HG02678 (cell line): ENCODE measurements at regions not wholly inside any gene's neighbourhood (a gene's known extent, or its start where the extent isn't known, plus 50 kb on each side); places are given as distances from the start of the nearest gene placed in this dataset.

ENCODE experiments used
- ATAC-seq: cut with Tn5 transposase; IDR thresholded peaks from one replicate; pipeline ENCODE4 v1.9.1; 2021; ENCODE audit warnings: mild to moderate bottlenecking, moderate library complexity; ENCODE audit not compliant: unreplicated experiment

- no peak for ATAC-seq
These were observed 95.6 kb upstream of the FOXC1 start for GRCh38 chr6:1514078-1514477.

DNA sequence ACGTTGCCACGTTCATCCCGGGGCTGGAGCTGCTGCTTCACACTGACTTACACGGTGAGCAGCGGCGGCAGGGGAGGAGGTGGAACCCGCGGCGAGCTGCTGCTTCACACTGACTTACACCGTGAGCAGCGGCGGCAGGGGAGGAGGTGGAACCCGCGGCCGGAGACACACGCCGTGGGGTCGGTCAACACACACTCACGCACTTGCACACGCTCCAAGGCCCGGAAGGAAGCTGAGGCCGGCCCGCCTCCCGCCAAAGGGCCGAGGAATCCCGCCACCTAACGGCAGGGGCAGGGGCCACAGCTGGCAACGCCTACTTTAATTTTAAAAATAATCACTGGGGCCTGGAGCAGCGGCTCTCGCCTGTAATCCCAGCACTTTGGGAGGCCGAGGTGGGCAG is 94.4 kb upstream of the FOXC1 start:
- ATAC-seq: no peak

DNA sequence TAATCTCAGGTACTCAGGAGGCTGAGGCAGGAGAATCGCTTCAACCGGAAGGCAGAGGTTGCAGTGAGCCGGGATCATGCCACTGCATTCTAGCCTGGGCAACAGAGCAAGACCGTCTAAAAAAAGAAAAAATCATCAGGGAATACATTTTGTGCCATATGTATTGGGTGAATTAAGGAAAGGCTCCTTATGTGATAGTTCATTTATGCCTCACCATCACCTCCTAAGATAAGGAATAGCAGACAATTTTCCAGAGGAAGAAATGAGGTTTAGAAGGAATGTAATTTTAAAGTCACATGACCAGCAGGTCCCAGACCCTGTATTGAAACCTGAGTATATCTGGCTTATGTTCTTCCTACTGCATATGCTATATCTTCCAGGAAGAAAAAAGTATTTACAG is 93.9 kb upstream of the FOXC1 start:
- no peak for ATAC-seq

GRCh38 chr6:1516742-1517520 is 92.8 kb upstream of the FOXC1 start:
- ATAC-seq: no peak

DNA sequence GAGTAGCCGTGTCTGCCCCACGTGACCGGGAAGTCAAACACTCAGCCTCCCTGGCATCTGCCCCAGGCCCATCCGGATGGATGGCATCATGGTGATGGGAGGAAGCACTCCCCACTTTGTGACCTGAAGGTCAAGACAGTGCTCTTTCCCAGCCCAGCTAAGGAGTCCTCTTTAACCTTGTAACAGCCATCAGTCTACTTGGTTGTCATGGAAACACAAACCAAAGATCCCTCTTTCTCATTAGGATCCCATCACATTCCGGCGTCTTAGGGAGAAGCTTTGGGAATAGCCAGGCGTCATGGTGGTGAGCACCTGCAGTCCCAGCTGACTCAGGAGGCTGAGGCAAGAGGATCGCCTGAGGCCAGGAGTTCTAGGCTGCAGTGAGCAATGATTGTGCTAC is 90.9 kb upstream of the FOXC1 start:
- no peak for ATAC-seq

DNA sequence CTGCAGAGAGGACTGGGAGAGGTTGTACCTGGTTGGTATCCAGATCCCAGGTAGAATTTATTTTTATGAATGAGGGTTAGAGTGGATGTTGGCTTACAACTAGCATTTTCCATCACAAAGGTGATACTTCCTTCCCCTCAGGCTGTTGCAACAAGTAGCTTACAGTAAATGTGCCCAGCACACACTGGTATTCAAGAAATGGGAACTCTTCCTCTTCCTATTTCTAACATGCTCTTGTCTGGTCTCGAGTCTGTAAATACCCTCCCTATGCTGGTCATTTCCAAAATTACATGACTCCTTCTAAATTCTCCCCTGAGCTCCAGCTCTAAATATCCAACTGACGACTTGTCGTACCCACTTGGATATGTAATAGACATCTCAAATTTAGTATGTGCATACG is 90.1 kb upstream of the FOXC1 start:
- ATAC-seq: no peak

- ATAC-seq: no peak
These were observed 86.9 kb upstream of the FOXC1 start for GRCh38 chr6:1522779-1523178.

- no peak for ATAC-seq
These were observed 85.7 kb upstream of the FOXC1 start for GRCh38 chr6:1524040-1524480.

DNA sequence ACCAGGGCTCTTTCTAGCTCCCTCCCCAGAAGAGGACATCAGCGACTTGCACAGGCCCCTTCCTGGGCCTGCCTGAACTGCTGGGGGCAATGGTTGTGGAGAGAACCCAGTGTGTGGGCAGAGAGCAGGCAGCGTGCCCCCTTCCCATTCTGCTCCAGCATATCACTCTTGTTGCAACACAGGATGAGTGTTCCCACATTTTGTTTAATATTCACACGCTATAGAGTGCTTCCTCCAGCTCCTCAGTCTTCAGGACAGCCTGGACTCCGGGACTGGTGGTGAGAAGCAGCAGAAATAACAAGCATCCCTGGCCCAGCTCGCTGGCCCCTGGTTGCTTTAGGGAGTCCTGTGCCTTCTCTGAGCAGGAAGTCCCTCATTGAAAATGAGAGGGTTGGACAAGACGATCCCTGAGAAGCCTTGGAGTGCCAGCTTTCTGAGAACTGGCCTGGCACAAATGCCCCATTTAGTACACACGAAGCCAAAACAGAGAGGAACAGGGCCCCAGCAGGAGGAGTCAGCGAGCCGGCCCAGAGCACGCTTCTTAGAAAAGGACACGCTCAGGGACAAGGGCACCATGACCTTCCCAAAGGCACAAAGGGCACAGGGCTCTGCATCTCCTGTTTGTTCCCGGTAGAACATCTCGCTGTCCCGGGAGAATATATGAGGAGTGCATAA is 84.2 kb upstream of the FOXC1 start:
- ATAC-seq: no peak

DNA sequence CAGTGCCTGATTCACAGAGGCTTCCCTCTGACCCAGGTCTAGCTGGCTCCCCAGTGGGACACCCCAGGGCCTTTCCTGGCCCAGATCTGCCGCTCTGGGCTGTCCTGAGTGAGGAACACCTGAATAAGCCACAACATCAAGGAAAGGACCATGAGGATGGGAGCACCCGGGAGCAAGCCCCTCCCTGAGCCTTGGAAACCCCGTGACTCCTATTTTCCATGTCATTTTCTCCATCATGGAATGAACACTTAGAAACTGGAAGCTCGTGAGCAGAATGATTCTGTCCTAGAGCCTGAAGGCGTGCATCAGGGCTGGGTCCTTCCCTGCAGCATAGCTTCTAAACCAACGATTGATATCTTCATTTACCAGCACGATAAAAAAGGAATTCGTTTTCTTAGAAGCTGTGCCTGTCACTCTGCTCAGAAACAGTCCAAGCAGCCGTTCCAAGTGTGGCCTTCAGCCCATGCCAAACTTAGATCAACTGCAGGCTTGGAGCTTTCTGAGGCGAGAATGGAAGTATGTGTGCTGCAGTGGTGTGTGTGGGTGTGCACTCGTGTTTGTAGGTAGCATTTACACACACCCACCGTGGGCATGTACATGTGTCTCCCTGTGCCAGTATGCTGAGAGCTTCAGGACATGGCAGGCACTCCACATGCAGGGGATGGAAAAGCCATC is 83.2 kb upstream of the FOXC1 start:
- no peak for ATAC-seq

DNA sequence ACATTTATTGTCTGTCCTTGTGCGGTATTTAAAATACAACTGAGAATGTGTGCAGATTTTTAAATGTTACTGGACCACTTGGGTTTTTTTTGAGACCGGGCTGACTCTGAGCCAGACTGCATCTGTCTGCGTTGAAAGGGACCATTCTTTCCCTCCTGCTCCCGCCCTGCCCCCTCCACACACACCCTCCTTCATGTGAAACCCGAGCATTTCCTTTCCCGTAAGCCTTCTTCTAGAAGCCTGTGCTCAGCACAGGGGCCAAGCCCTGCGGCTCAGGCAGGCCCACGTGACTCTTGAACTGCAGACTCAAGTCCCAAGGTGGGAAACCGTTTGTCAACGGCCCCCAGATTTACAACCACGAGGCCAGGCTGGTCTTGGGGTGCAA is 82.7 kb upstream of the FOXC1 start:
- ATAC-seq: no peak

DNA sequence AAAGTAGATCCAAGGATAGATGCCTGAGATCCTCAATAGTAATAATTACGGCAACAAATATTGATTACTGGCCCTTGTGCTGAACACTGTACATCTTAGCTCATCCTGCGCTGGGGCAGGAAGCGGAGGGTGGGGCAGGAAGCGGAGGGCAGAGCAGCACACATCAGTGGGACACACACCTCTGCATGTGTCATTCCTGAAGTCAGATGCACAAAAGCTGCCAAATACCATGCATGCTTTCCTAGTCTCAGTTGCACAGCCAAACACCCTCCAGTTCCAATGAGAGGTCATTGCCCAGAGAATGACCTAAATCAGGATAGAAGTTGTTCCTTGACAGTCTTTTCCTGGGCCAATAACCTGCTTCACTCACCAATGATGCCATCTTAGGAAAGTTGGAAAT is 74.4 kb upstream of the FOXC1 start:
- ATAC-seq: no peak

DNA sequence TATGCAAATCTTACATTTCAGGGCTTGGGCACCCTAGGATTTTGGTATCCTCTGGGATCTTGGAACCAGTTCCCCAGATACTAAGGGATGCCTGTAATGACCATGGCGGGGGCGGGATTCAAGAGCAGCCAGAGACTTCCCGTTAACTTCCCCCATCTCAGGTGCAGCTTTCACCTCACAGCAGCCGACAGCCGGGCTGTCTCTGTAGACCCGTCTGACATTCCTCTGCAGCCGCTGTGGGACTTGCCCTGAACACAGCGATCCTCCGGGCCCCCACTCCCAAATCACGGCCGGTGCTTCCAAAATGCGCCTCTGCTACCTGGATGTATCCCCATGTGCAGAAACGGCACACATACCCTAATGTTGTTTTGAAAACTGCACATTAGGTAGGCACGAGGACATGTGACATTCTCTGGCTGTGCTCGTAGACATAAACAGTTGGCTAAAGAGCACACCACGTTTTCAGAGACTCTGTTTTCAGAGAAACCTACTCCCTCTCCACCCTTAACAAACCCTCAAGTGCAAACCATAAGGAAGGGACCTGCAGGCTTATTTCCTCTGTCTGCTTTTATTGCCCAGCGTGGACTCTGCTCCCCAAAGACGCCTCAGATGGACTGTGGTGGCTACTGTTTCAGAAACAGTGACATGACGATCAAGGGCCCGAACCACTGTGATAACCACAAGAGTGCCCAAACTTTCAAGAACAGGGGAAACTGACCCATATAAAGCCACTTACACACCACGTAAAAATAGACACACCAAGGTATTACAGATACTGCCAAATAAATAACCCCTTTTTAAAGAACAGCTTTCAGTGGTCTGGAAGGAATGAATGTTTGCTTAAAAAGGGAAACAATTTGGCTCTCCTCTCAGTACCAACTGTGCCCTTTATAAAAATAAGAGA is 72.9 kb upstream of the FOXC1 start:
- no peak for ATAC-seq

GRCh38 chr6:1538369-1538768 is 71.3 kb upstream of the FOXC1 start:
- ATAC-seq: no peak

DNA sequence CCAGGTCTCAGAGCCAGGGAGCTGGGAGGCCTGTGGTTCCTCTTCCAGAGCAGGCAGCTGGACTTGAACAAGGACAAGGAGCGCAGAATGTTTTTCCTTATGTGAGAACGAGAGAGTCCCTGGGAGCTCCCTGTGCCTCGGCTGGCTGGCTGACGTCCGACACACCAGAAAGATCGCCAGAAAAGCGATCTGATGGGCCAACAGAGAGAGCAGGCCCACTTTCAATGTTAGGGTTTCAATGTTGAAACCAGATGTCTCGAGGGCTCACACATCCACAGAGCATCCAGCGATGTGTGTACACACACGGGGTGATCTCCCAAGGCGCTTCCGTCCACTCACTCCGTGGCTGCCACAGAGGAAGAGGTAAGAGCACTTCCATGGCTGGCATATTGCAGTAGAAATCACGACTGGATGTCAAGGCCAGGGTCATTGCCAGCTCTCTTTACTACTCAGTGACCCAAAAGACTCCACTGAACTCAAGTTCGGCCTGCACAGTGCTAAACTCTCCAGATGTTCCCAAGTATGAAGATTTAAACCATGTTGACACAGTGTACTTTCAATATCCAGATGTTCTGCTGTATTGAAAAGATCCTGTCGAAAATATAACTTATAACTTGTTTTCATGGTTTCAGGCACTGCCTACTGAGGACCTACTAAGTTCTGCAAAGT is 70.8 kb upstream of the FOXC1 start:
- no peak for ATAC-seq

- ATAC-seq: no peak
These were observed 68.7 kb upstream of the FOXC1 start for GRCh38 chr6:1540864-1541521.

- ATAC-seq: no peak
These were observed 67.4 kb upstream of the FOXC1 start for GRCh38 chr6:1542335-1542734.

DNA sequence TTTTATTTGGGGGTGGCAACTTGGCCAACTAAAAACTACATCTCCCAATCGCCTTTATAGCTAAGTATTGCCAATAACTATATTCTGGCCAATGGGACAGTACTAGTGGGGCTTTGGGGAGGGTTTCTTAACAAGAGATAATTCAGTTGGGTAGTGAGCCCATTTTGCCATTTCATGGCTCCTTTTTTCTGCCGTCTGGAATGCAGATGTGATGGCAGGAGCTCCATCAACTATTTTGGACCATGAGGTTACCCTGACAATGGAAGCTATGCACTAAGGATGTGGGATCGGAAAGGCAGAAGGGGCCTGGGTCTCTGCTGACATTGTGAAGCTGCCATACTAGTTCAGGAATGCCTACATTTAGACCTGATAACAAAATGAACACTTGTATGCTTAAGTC is 67.0 kb upstream of the FOXC1 start:
- ATAC-seq: no peak

- no peak for ATAC-seq
These were observed 65.7 kb upstream of the FOXC1 start for GRCh38 chr6:1544000-1544399.

- no peak for ATAC-seq
These were observed 65.1 kb upstream of the FOXC1 start for GRCh38 chr6:1544603-1545002.
